ENCODE measurements at regions not wholly inside any gene's neighbourhood (a gene's known extent, or its start where the extent isn't known, plus 50 kb on each side); places are given as distances from the start of the nearest gene placed in this dataset.

DNA sequence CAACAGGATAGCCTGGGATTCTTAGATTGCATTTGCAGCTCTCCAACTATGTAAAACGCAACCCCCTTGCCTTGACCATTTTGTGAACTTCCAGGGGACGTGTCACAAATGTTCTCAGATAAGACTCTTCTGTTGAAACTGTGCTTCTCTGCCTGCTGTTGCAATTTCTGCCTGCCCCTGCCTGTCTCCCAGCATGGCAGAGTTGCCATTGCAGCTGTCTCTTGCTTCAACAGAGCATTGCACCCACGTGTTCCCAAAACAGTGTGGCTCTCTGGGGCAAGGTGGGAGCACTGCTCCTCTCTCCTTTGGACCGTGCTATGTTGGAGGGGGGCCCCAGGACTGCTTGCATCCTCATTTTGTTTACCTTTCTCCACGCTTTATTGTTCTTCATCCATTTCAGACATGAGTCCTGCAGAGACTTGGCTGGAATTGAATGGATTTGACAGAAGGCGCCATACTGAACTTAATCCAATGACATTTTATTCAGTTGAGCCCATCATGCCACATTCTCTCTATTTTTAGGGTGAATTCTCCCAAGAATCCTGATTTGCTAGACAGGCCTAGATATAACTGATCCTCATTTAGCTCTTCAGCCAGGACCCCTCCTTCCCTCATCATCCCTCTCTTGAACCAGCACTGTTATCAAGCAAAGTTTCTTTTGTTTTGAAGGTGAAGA, 90.7 kb downstream of the MAT2B start:
- no peaks in the 10 kb centered on the region for H3K9me3 ChIP-seq (ENCODE audit: control insufficient read depth in 2 of 2, low read length in 2 of 2)
- H3K4me1 ChIP-seq (ENCODE audit: control insufficient read depth in 2 of 2, insufficient read depth in 2 of 2, low read length in 2 of 2), result no peaks in the 10 kb centered on the region
- H3K27me3 ChIP-seq (ENCODE audit: control insufficient read depth in 2 of 2, insufficient read depth in 2 of 2, low read length in 2 of 2), result no peaks in the 10 kb centered on the region
- no peak overlapping the region for H3K27ac ChIP-seq (ENCODE audit: low read depth in 2 of 2, low read length in 2 of 2)
- H3K9ac ChIP-seq (ENCODE audit: low read depth in 1 of 2, low read length in 2 of 2), result no peak overlapping the region
- no peak overlapping the region for H3K4me3 ChIP-seq (ENCODE audit: low read length in 2 of 2)
- H3K36me3 ChIP-seq (ENCODE audit: control insufficient read depth in 2 of 2, insufficient read depth in 2 of 2, low read length in 2 of 2), result no peaks in the 10 kb centered on the region

DNA sequence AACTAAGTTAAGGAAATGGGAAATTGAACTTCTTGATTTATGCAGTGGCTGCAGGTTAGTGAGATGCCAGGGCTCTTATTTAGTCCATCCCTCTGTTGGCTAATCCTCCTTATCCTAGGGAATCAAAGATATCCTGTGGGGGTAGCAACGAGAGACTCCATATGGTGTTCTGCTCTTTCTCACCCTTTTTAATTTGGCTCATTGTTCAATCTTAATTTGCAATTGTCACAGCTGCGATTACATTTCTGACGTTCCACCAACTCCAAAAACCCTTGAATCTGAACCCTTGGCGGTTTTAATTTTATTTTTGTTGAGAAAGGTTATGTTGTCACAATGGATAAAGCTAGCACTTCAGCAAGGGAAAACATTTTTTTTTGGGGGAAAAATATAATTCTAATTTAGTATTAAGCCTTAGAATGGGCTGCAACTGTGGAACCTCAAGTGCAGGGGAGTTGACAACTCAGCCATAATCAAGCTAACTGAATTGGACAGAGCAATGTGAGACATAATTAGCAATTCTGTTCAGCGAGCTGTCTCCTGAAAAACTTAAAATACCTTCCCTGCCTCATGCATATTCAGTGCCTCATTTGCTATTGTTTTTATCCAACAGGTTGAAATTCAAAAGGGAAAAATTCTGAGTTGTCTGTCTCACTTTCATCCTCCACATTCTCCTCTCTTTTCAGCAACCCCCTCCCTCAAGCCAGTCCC, 91.3 kb downstream of the MAT2B start:
- no peak overlapping the region for H3K9ac ChIP-seq (ENCODE audit: low read depth in 1 of 2, low read length in 2 of 2)
- no peaks in the 10 kb centered on the region for H3K27me3 ChIP-seq (ENCODE audit: control insufficient read depth in 2 of 2, insufficient read depth in 2 of 2, low read length in 2 of 2)
- no peaks in the 10 kb centered on the region for H3K36me3 ChIP-seq (ENCODE audit: control insufficient read depth in 2 of 2, insufficient read depth in 2 of 2, low read length in 2 of 2)
- H3K27ac ChIP-seq (ENCODE audit: low read depth in 2 of 2, low read length in 2 of 2), result no peak overlapping the region
- H3K9me3 ChIP-seq (ENCODE audit: control insufficient read depth in 2 of 2, low read length in 2 of 2), result no peaks in the 10 kb centered on the region
- no peaks in the 10 kb centered on the region for H3K4me1 ChIP-seq (ENCODE audit: control insufficient read depth in 2 of 2, insufficient read depth in 2 of 2, low read length in 2 of 2)
- no peak overlapping the region for H3K4me3 ChIP-seq (ENCODE audit: low read length in 2 of 2)

DNA sequence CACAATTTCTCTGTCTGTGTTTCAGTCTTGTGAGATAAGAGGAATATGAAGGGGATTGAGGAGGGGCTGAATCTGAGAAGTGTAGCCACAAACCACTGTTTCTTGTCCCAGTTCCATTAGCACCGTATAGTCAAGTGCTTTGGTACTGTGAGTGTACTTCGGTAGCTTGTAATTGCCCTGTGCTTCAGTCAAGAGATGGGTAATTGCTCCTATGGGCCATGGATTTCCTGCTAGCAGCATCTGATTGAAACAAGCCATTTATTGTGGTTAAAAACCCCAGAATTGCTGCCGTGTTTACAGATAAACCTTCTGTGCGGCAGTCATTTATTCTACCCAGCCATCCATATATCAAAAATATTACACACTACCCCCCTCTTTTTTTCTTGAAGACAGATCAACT, 98.6 kb downstream of the MAT2B start:
- H3K27me3 ChIP-seq (ENCODE audit: control insufficient read depth in 2 of 2, insufficient read depth in 2 of 2, low read length in 2 of 2), result no peaks in the 10 kb centered on the region
- no peak overlapping the region for H3K27ac ChIP-seq (ENCODE audit: low read depth in 2 of 2, low read length in 2 of 2)
- H3K9ac ChIP-seq (ENCODE audit: low read depth in 1 of 2, low read length in 2 of 2), result no peak overlapping the region
- no peaks in the 10 kb centered on the region for H3K4me1 ChIP-seq (ENCODE audit: control insufficient read depth in 2 of 2, insufficient read depth in 2 of 2, low read length in 2 of 2)
- H3K36me3 ChIP-seq (ENCODE audit: control insufficient read depth in 2 of 2, insufficient read depth in 2 of 2, low read length in 2 of 2), result no peaks in the 10 kb centered on the region
- H3K4me3 ChIP-seq (ENCODE audit: low read length in 2 of 2), result no peak overlapping the region
- H3K9me3 ChIP-seq (ENCODE audit: control insufficient read depth in 2 of 2, low read length in 2 of 2), result no peaks in the 10 kb centered on the region

DNA sequence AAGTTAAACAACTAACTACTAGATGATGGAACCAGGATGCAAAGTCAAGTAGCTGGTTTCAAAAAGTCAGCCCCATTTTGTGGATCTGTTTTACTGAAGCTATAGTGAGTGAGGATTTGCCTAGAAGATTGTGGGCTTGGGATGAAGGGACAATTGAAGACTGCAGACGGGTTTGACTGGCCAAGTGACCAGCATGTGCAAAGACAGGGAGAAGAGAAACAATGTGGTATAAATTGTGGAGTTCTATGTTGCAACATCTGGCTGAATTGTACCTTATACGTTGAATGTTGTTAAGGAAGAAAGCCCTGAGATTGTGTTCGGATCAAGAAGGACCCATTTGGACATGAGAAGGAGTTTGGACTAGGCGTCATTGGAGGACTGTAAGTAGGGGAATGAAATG, 101.8 kb downstream of the MAT2B start:
- H3K4me1 ChIP-seq (ENCODE audit: control insufficient read depth in 2 of 2, insufficient read depth in 2 of 2, low read length in 2 of 2), result no peaks in the 10 kb centered on the region
- H3K27ac ChIP-seq (ENCODE audit: low read depth in 2 of 2, low read length in 2 of 2), result no peak overlapping the region
- no peak overlapping the region for H3K4me3 ChIP-seq (ENCODE audit: low read length in 2 of 2)
- no peaks in the 10 kb centered on the region for H3K9me3 ChIP-seq (ENCODE audit: control insufficient read depth in 2 of 2, low read length in 2 of 2)
- H3K9ac ChIP-seq (ENCODE audit: low read depth in 1 of 2, low read length in 2 of 2), result no peak overlapping the region
- H3K36me3 ChIP-seq (ENCODE audit: control insufficient read depth in 2 of 2, insufficient read depth in 2 of 2, low read length in 2 of 2), result no peaks in the 10 kb centered on the region
- H3K27me3 ChIP-seq (ENCODE audit: control insufficient read depth in 2 of 2, insufficient read depth in 2 of 2, low read length in 2 of 2), result no peaks in the 10 kb centered on the region

DNA sequence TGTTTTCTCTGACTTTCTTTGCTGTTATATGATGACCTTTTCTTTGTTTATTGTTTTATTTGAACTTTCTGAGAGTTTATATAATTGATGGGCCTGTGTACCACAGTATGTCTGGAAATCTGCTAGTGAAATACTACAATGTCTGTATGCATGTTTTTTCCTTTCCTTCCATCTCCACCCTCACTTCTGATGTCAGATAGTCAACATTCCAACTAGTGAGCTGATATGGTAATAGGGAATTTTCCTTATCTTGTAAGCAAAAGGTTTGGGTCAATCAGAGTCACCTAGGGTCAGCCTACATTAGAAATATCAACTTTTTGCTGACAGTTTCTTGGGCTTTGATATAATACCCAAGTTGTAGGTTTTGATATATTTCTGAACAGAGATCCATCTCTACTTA, 103.2 kb downstream of the MAT2B start:
- Histone ChIP-seq H3K27ac (ENCODE audit: low read depth in 2 of 2, low read length in 2 of 2) (no peak overlapping the region), H3K4me3 (ENCODE audit: low read length in 2 of 2) (no peak overlapping the region), H3K36me3 (ENCODE audit: control insufficient read depth in 2 of 2, insufficient read depth in 2 of 2, low read length in 2 of 2) (no peaks in the 10 kb centered on the region)

DNA sequence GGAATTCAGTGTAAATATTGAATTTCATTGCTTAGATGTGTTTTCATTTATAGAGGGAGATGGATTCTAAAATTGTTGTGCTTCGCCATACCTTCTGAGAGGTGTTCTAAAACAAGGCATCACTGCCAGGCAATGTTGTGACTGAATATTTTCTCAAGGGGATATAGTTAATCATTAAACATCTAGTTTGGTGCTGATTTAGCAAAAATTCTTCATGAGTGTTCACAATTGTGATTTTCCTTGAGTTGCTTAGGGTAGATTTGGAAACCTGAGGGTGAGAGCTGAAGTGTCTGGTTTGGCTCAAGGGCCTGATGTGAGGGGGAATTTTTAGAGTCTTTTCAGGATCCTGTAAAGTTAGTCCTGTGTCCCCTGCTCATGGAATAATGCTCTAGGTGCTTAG, 104.5 kb downstream of the MAT2B start:
- Histone ChIP-seq H3K27ac (ENCODE audit: low read depth in 2 of 2, low read length in 2 of 2) (no peak overlapping the region), H3K4me3 (ENCODE audit: low read length in 2 of 2) (no peak overlapping the region), H3K4me1 (ENCODE audit: control insufficient read depth in 2 of 2, insufficient read depth in 2 of 2, low read length in 2 of 2) (no peaks in the 10 kb centered on the region), H3K36me3 (ENCODE audit: control insufficient read depth in 2 of 2, insufficient read depth in 2 of 2, low read length in 2 of 2) (no peaks in the 10 kb centered on the region), H3K9me3 (ENCODE audit: control insufficient read depth in 2 of 2, low read length in 2 of 2) (no peaks in the 10 kb centered on the region), H3K27me3 (ENCODE audit: control insufficient read depth in 2 of 2, insufficient read depth in 2 of 2, low read length in 2 of 2) (no peaks in the 10 kb centered on the region), H3K9ac (ENCODE audit: low read depth in 1 of 2, low read length in 2 of 2) (no peak overlapping the region)

More for the DNA sequence above, 103.2 kb downstream of the MAT2B start:
- no peak overlapping the region for H3K9ac ChIP-seq (ENCODE audit: low read depth in 1 of 2, low read length in 2 of 2)
- H3K4me1 ChIP-seq (ENCODE audit: control insufficient read depth in 2 of 2, insufficient read depth in 2 of 2, low read length in 2 of 2), result no peaks in the 10 kb centered on the region
- H3K27me3 ChIP-seq (ENCODE audit: control insufficient read depth in 2 of 2, insufficient read depth in 2 of 2, low read length in 2 of 2), result no peaks in the 10 kb centered on the region
- no peaks in the 10 kb centered on the region for H3K9me3 ChIP-seq (ENCODE audit: control insufficient read depth in 2 of 2, low read length in 2 of 2)

DNA sequence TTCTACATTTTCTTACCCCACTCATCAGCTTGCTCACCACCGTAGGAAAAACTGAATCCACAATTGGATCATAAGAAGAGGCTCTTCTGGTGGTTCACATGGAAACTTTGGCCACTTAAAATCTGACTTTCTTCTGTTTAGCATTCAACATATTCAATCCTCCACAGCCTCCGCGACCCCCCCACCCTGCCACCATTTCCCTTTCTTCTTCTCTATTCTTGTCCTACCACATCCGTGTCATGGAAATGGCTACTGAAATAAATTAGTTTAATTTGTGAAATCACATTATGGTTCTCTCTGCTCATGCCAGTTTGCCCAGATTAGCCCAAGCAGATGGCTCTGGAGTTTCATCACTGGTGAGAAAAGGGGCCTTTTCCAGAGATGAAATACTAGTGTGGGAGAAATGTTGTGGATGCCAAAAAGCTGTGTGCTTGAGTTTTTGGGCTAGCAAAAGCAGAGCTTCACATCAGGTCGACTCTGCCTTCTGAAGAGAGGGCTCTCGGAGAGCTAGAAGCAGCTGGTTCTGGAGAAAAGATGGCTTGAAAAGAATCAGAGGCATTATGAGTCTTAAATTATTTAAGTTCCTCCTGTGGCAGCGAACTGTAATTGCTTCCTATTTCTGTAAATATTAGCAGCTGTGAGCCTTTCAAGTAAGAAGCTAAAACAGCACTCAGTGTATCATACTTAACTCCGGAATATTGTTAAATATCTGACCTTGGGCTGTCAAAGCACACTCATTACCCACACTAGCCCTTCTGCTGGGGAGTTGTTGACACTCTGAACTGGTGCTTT, 107.1 kb downstream of the MAT2B start:
- Histone ChIP-seq H3K9ac (ENCODE audit: low read depth in 1 of 2, low read length in 2 of 2) (no peak overlapping the region), H3K27ac (ENCODE audit: low read depth in 2 of 2, low read length in 2 of 2) (no peak overlapping the region), H3K4me1 (ENCODE audit: control insufficient read depth in 2 of 2, insufficient read depth in 2 of 2, low read length in 2 of 2) (no peaks in the 10 kb centered on the region), H3K36me3 (ENCODE audit: control insufficient read depth in 2 of 2, insufficient read depth in 2 of 2, low read length in 2 of 2) (no peaks in the 10 kb centered on the region), H3K9me3 (ENCODE audit: control insufficient read depth in 2 of 2, low read length in 2 of 2) (no peaks in the 10 kb centered on the region), H3K27me3 (ENCODE audit: control insufficient read depth in 2 of 2, insufficient read depth in 2 of 2, low read length in 2 of 2) (no peaks in the 10 kb centered on the region), H3K4me3 (ENCODE audit: low read length in 2 of 2) (no peak overlapping the region)

DNA sequence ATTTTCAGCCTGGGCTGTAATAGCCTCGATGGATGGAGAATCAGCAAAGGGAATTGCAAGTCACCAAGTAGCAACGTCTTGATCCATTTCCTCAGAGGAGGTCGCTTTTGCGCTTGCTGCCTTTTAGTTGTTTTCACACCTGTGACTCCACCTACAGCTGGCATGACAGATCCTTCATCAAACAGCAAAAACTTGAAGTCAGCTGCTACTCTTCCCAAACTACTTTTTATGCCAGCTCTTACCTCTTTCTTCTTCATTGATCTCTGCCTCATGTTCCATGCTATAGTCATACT, 107.7 kb downstream of the MAT2B start:
- Histone ChIP-seq H3K27me3 (ENCODE audit: control insufficient read depth in 2 of 2, insufficient read depth in 2 of 2, low read length in 2 of 2) (no peaks in the 10 kb centered on the region), H3K9me3 (ENCODE audit: control insufficient read depth in 2 of 2, low read length in 2 of 2) (no peaks in the 10 kb centered on the region), H3K27ac (ENCODE audit: low read depth in 2 of 2, low read length in 2 of 2) (no peak overlapping the region), H3K4me1 (ENCODE audit: control insufficient read depth in 2 of 2, insufficient read depth in 2 of 2, low read length in 2 of 2) (no peaks in the 10 kb centered on the region), H3K9ac (ENCODE audit: low read depth in 1 of 2, low read length in 2 of 2) (no peak overlapping the region), H3K36me3 (ENCODE audit: control insufficient read depth in 2 of 2, insufficient read depth in 2 of 2, low read length in 2 of 2) (no peaks in the 10 kb centered on the region), H3K4me3 (ENCODE audit: low read length in 2 of 2) (no peak overlapping the region)

DNA sequence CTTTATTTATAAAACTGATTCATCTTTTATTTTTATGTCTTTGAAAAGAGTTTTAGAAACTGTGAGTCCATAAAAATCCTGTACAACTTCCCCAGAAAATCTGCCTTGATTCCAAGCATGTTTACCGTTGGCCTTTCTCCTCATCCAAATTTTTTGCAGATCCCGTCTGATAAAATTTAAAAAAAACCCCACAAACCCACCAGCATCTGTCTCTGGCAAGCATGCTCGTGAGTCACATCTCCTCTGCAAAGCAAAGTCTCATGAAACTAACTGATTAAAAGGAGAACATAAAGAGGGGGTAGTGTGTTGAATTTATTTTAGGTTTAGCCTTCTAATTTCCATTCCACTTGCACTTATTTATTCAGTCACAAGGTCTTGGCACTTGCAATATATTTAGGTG, 109.4 kb downstream of the MAT2B start:
- no peak overlapping the region for H3K27ac ChIP-seq (ENCODE audit: low read depth in 2 of 2, low read length in 2 of 2)
- H3K27me3 ChIP-seq (ENCODE audit: control insufficient read depth in 2 of 2, insufficient read depth in 2 of 2, low read length in 2 of 2), result no peaks in the 10 kb centered on the region
- no peaks in the 10 kb centered on the region for H3K4me1 ChIP-seq (ENCODE audit: control insufficient read depth in 2 of 2, insufficient read depth in 2 of 2, low read length in 2 of 2)
- no peaks in the 10 kb centered on the region for H3K9me3 ChIP-seq (ENCODE audit: control insufficient read depth in 2 of 2, low read length in 2 of 2)
- no peak overlapping the region for H3K9ac ChIP-seq (ENCODE audit: low read depth in 1 of 2, low read length in 2 of 2)
- no peak overlapping the region for H3K4me3 ChIP-seq (ENCODE audit: low read length in 2 of 2)
- H3K36me3 ChIP-seq (ENCODE audit: control insufficient read depth in 2 of 2, insufficient read depth in 2 of 2, low read length in 2 of 2), result no peaks in the 10 kb centered on the region

DNA sequence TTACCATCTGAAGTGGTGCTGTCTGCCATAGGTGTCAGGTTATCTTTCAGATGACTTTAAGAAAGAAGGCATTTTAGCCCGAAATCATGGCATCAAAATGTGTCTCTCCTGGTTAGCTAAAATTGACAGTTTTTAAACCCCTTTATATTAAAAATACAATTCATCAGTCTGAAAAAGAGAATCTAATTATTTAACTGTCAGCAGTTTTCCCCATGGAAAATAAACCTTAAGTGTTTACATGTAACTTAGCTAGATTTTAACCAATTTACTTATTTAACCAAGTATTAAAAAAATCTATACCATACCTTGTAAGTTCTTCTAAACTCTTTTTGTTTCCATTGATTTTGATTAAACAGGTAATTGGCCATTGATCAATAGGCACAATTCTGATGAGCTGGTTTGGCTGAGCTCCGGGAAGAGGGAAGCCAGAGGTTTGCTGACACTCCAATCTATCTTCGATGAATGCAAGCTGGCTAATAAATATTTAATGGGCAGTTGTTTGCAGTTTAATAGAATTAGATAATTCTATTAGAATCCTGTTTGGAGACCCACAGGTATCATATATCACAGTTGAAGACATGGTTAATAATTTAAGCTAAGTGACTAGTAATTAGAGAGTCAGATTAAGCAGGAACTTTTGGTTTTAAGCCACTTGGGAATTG, 114.0 kb downstream of the MAT2B start:
- Histone ChIP-seq H3K4me1 (ENCODE audit: control insufficient read depth in 2 of 2, insufficient read depth in 2 of 2, low read length in 2 of 2) (no peaks in the 10 kb centered on the region), H3K9ac (ENCODE audit: low read depth in 1 of 2, low read length in 2 of 2) (no peak overlapping the region), H3K27me3 (ENCODE audit: control insufficient read depth in 2 of 2, insufficient read depth in 2 of 2, low read length in 2 of 2) (no peaks in the 10 kb centered on the region), H3K4me3 (ENCODE audit: low read length in 2 of 2) (no peak overlapping the region), H3K36me3 (ENCODE audit: control insufficient read depth in 2 of 2, insufficient read depth in 2 of 2, low read length in 2 of 2) (no peaks in the 10 kb centered on the region), H3K27ac (ENCODE audit: low read depth in 2 of 2, low read length in 2 of 2) (no peak overlapping the region), H3K9me3 (ENCODE audit: control insufficient read depth in 2 of 2, low read length in 2 of 2) (no peaks in the 10 kb centered on the region)

All from mucosa of rectum (tissue), 2 donors.